ENCODE measurements at regions not wholly inside any gene's neighbourhood (a gene's known extent, or its start where the extent isn't known, plus 50 kb on each side); places are given as distances from the start of the nearest gene placed in this dataset.

DNA sequence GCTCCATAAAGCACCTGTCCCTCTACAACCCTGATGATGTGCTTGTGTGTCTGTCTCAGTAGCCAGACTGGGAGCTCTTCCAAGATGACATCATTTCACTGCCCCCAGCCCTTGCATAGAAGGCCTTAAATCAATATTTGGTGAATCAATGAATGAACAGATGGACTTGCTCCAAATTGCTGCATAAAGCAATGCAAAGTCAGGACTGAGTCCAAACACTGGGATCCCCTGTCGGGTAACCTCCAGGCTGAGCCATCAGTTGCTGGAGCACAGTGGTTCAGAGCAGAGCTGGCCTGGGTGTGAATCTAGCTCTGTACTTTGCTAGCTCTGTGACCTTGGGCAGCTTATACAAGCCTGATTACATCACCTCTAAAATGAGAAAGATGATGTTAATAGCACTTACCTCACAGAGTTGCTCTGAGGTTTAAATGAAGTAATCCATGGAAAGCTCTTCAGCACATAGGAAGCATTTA is 120.3 kb upstream of the VASH1 start:
- Histone ChIP-seq H3K9ac (ENCODE audit: low read depth in 1 of 2, low read length in 2 of 2) (no peak overlapping the region), H3K4me3 (ENCODE audit: low read length in 2 of 2) (no peak overlapping the region), H3K9me3 (ENCODE audit: control insufficient read depth in 2 of 2, low read length in 2 of 2) (no peaks in the 10 kb centered on the region), H3K27ac (ENCODE audit: low read depth in 2 of 2, low read length in 2 of 2) (no peak overlapping the region), H3K4me1 (ENCODE audit: control insufficient read depth in 2 of 2, insufficient read depth in 2 of 2, low read length in 2 of 2) (no peaks in the 10 kb centered on the region), H3K27me3 (ENCODE audit: control insufficient read depth in 2 of 2, insufficient read depth in 2 of 2, low read length in 2 of 2) (peaks cover 0 to 2% of the 10 kb centered on the region in 2 donors), H3K36me3 (ENCODE audit: control insufficient read depth in 2 of 2, insufficient read depth in 2 of 2, low read length in 2 of 2) (no peaks in the 10 kb centered on the region)

DNA sequence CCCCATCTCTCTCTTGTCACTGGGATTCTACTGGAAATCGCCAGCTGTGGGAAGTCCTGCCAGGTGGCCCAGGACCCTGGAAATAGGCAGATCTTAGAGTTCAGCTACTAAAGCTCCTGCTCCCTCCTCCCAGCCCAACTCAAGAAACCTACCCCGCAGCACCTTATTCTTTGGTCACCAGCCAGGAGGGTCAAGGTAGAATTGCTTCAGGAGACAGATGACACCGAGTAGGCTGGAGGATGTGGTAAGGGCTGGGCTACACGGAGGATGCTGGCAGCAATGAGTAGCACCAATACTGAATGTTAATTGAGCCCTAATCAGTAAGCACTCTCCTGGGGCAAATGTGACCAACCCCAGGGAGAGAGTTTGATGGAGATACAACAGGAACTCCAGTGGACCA is 119.7 kb upstream of the VASH1 start:
- no peak overlapping the region for H3K9ac ChIP-seq (ENCODE audit: low read depth in 1 of 2, low read length in 2 of 2)
- no peaks in the 10 kb centered on the region for H3K9me3 ChIP-seq (ENCODE audit: control insufficient read depth in 2 of 2, low read length in 2 of 2)
- peaks cover 0 to 2% of the 10 kb centered on the region in 2 donors for H3K27me3 ChIP-seq (ENCODE audit: control insufficient read depth in 2 of 2, insufficient read depth in 2 of 2, low read length in 2 of 2)
- H3K4me1 ChIP-seq (ENCODE audit: control insufficient read depth in 2 of 2, insufficient read depth in 2 of 2, low read length in 2 of 2) = no peaks in the 10 kb centered on the region
- no peaks in the 10 kb centered on the region for H3K36me3 ChIP-seq (ENCODE audit: control insufficient read depth in 2 of 2, insufficient read depth in 2 of 2, low read length in 2 of 2)
- no peak overlapping the region for H3K27ac ChIP-seq (ENCODE audit: low read depth in 2 of 2, low read length in 2 of 2)
- H3K4me3 ChIP-seq (ENCODE audit: low read length in 2 of 2) = no peak overlapping the region

DNA sequence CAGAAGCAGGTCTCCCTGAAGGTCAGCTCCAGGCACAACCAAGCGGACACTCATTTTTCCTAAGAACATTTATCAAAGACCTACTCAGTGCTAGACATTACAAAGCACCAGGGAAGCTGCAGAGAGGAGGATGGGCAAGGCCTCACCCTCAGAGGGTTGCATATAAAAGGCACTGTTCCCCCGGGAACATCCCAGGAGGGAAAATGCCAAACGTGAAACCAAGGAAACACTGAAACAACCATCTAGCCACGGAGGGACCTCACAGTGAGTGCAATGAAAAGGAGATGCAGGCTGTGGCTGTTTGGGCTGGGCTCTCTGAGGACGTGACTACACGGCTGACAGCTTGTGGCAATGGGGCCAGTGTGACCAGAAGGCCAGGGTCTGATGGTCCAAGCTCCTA is 117.4 kb upstream of the VASH1 start:
- no peak overlapping the region for H3K27ac ChIP-seq (ENCODE audit: low read depth in 2 of 2, low read length in 2 of 2)
- peaks cover 0 to 2% of the 10 kb centered on the region in 2 donors for H3K27me3 ChIP-seq (ENCODE audit: control insufficient read depth in 2 of 2, insufficient read depth in 2 of 2, low read length in 2 of 2)
- no peak overlapping the region for H3K9ac ChIP-seq (ENCODE audit: low read depth in 1 of 2, low read length in 2 of 2)
- H3K9me3 ChIP-seq (ENCODE audit: control insufficient read depth in 2 of 2, low read length in 2 of 2) = no peaks in the 10 kb centered on the region
- no peaks in the 10 kb centered on the region for H3K36me3 ChIP-seq (ENCODE audit: control insufficient read depth in 2 of 2, insufficient read depth in 2 of 2, low read length in 2 of 2)
- no peaks in the 10 kb centered on the region for H3K4me1 ChIP-seq (ENCODE audit: control insufficient read depth in 2 of 2, insufficient read depth in 2 of 2, low read length in 2 of 2)
- no peak overlapping the region for H3K4me3 ChIP-seq (ENCODE audit: low read length in 2 of 2)

DNA sequence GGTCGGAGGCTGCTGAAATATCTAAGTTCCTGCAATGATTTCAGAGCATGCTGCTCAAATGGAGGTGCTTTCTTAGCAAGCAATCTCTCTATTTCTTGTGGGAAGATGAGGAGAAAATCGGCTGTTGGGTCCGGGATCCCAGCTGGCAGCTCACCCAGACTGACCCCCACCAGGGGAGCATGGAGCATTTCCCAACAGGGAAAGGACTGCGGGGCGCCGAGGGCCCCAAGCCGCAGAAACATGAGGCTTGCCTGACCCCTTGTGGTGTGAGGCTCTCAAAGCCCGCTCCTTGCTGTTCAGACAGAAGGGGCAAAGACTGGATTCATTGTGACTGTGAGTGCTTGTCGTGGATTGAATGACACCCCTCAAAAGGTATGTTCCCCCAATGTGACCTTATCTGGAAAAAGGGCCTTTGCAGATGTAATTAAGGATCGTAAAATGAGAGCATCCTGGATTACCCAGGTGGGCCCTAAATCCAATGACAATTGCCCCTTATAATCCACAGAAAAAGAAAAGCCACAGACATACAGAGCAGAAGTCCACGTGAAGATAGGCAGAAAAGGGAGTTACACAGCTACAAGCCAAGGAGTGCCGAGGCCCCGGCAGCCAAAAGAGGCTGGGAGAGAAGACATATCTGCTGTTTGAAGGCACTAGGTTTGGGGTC is 116.3 kb upstream of the VASH1 start:
- no peak overlapping the region for H3K4me3 ChIP-seq (ENCODE audit: low read length in 2 of 2)
- no peak overlapping the region for H3K9ac ChIP-seq (ENCODE audit: low read depth in 1 of 2, low read length in 2 of 2)
- H3K4me1 ChIP-seq (ENCODE audit: control insufficient read depth in 2 of 2, insufficient read depth in 2 of 2, low read length in 2 of 2) = no peaks in the 10 kb centered on the region
- peaks cover 0 to 2% of the 10 kb centered on the region in 2 donors for H3K27me3 ChIP-seq (ENCODE audit: control insufficient read depth in 2 of 2, insufficient read depth in 2 of 2, low read length in 2 of 2)
- H3K36me3 ChIP-seq (ENCODE audit: control insufficient read depth in 2 of 2, insufficient read depth in 2 of 2, low read length in 2 of 2) = no peaks in the 10 kb centered on the region
- H3K27ac ChIP-seq (ENCODE audit: low read depth in 2 of 2, low read length in 2 of 2) = no peak overlapping the region
- no peaks in the 10 kb centered on the region for H3K9me3 ChIP-seq (ENCODE audit: control insufficient read depth in 2 of 2, low read length in 2 of 2)

DNA sequence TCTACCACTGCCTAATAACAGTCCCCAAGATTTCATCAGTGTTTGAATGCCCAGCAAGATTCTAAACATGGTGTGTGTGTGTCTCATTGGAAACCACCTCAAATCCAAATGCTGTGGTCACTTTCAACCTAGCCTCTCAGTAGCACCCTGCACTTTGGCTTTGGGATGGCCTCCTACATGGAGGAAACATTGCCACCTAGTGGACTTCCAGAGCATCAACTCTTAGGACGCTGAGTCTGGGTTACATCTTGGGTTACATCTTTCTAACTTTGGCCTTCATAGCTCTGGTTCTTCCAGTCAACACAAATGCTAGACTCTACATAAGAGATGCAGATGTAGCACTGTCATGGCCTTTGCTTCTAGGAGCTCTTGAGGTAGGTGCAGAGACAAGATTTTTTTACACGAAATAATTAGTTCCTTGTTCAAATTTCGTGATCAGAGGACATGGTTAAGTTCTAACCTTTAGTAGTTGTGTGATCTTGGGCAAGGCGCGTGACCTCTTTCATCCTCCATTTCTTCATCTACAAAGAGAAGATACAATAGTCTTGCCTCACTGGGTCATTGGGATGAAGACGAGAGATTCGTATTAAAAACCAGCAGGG is 113.5 kb upstream of the VASH1 start:
- Histone ChIP-seq H3K9me3 (ENCODE audit: control insufficient read depth in 2 of 2, low read length in 2 of 2) (no peaks in the 10 kb centered on the region), H3K27me3 (ENCODE audit: control insufficient read depth in 2 of 2, insufficient read depth in 2 of 2, low read length in 2 of 2) (peaks cover 0 to 2% of the 10 kb centered on the region in 2 donors), H3K4me3 (ENCODE audit: low read length in 2 of 2) (no peak overlapping the region), H3K36me3 (ENCODE audit: control insufficient read depth in 2 of 2, insufficient read depth in 2 of 2, low read length in 2 of 2) (no peaks in the 10 kb centered on the region), H3K27ac (ENCODE audit: low read depth in 2 of 2, low read length in 2 of 2) (no peak overlapping the region), H3K4me1 (ENCODE audit: control insufficient read depth in 2 of 2, insufficient read depth in 2 of 2, low read length in 2 of 2) (no peaks in the 10 kb centered on the region), H3K9ac (ENCODE audit: low read depth in 1 of 2, low read length in 2 of 2) (no peak overlapping the region)

DNA sequence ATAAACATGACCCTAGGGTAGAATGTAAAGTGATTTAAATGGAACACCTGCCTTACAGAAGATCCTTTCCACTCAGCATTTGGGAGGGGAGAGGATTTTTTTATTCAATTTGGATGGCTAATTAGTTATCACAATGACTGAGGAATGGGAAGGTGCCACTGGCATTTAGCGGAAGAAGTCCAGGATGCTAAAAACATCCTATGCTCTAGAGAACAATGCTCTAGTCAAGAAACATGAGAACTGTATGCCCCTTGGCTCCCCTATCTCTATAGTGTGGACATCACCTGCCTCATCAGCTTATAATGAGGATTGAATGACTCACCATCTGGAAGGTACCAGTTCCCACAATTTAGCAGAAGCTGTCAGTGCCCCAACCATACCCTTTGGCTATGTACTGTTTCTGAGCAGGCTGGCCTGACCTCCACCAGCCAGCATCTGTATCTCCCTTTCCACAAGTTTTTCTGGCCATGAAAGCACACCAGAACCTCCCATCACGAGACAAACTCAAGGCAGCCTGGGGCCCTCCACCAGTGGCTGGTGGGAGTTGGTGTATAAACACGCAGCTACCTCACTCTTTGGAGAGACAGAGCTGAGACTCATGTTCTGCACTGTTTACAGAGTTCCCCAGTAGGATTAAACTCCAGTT is 109.7 kb upstream of the VASH1 start:
- Histone ChIP-seq H3K27me3 (ENCODE audit: control insufficient read depth in 2 of 2, insufficient read depth in 2 of 2, low read length in 2 of 2) (no peaks in the 10 kb centered on the region), H3K4me3 (ENCODE audit: low read length in 2 of 2) (no peak overlapping the region), H3K4me1 (ENCODE audit: control insufficient read depth in 2 of 2, insufficient read depth in 2 of 2, low read length in 2 of 2) (no peaks in the 10 kb centered on the region), H3K9ac (ENCODE audit: low read depth in 1 of 2, low read length in 2 of 2) (no peak overlapping the region), H3K36me3 (ENCODE audit: control insufficient read depth in 2 of 2, insufficient read depth in 2 of 2, low read length in 2 of 2) (no peaks in the 10 kb centered on the region), H3K9me3 (ENCODE audit: control insufficient read depth in 2 of 2, low read length in 2 of 2) (no peaks in the 10 kb centered on the region), H3K27ac (ENCODE audit: low read depth in 2 of 2, low read length in 2 of 2) (no peak overlapping the region)

DNA sequence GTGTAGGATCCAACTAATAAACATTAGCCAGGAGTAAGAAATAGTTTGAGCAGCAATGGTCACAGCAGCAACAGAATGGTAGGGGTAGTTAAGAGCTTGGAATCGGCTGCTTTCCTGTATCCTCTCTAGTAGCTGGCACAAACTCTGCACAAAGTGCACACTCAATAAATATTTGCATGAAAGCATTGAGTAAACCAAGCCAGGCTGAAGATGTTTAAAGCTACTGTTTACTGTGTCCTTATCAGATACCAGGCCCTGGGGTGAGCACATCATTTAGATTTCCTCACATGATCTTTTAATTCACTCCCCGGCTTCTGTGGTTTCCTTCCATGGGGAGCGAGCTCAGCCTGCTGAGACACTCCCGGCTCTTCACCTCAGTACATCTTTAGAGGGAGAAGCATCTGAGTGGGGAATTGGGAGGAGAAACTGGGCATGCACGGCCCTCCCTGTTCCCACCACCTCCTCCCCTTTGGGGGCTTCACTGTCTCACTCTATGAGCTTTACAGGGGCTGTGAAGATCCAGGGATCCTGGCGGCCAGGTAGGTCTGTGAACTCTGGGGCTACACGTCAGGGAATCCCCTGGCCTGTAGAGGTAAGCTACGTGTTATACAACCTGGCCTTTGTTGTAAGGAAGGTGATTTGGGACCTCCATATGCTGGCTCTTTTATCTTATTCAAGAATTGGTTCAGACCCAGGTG is 107.2 kb upstream of the VASH1 start:
- Histone ChIP-seq H3K4me1 (ENCODE audit: control insufficient read depth in 2 of 2, insufficient read depth in 2 of 2, low read length in 2 of 2) (no peaks in the 10 kb centered on the region), H3K9ac (ENCODE audit: low read depth in 1 of 2, low read length in 2 of 2) (no peak overlapping the region), H3K27ac (ENCODE audit: low read depth in 2 of 2, low read length in 2 of 2) (no peak overlapping the region), H3K9me3 (ENCODE audit: control insufficient read depth in 2 of 2, low read length in 2 of 2) (peaks cover 0 to 3% of the 10 kb centered on the region in 2 donors), H3K4me3 (ENCODE audit: low read length in 2 of 2) (no peak overlapping the region), H3K36me3 (ENCODE audit: control insufficient read depth in 2 of 2, insufficient read depth in 2 of 2, low read length in 2 of 2) (no peaks in the 10 kb centered on the region), H3K27me3 (ENCODE audit: control insufficient read depth in 2 of 2, insufficient read depth in 2 of 2, low read length in 2 of 2) (no peaks in the 10 kb centered on the region)

DNA sequence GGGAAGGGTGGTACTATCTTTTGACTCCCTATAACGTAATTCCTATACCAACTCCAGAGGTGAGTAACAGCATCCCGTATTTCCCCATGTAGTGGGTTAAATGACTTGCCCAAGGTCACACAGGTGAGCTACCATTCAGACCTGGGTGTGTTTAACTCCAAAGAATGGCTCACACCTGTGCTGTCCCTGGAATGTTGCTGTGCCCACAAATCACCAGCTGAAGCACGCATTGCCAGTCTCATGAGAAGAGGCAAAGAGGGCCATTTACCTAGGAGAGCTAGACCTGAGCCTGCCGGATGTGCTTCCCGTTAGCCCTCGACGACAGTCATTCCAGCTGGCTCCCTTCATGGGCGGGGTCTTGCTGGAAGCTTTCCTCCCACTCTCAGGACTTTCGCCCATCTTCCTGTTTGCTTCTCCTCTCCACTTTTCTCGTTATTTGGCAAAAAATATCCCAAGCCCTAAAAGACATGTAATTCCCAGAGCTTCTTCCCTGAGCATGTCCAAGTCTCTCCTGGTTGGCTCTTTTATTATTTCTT is 106.6 kb upstream of the VASH1 start:
- Histone ChIP-seq H3K9me3 (ENCODE audit: control insufficient read depth in 2 of 2, low read length in 2 of 2) (peaks cover 0 to 3% of the 10 kb centered on the region in 2 donors), H3K27me3 (ENCODE audit: control insufficient read depth in 2 of 2, insufficient read depth in 2 of 2, low read length in 2 of 2) (no peaks in the 10 kb centered on the region), H3K4me1 (ENCODE audit: control insufficient read depth in 2 of 2, insufficient read depth in 2 of 2, low read length in 2 of 2) (no peaks in the 10 kb centered on the region), H3K9ac (ENCODE audit: low read depth in 1 of 2, low read length in 2 of 2) (no peak overlapping the region), H3K27ac (ENCODE audit: low read depth in 2 of 2, low read length in 2 of 2) (peak overlapping the region in 1 of 2 donors; percentile 7), H3K36me3 (ENCODE audit: control insufficient read depth in 2 of 2, insufficient read depth in 2 of 2, low read length in 2 of 2) (no peaks in the 10 kb centered on the region), H3K4me3 (ENCODE audit: low read length in 2 of 2) (no peak overlapping the region)

DNA sequence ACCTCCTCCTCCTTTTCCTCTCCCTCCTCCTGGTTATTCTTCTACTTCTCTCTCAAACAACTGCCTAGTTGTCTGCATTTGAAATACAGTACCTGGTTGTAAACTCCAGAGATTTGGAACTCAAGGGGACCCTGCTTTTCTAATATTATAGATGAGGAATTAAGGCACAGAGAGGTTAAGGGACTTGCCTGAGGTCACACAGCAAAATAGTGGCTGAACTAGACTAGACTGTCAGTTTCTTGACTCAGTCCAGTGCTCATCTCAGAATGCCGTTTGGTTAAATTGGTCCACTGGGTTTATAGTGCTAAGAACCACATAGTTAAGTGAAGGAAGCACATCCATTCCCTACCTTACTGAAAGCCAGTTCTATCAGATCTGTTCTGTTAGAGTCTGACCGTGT is 105.9 kb upstream of the VASH1 start:
- H3K27ac ChIP-seq (ENCODE audit: low read depth in 2 of 2, low read length in 2 of 2) = no peak overlapping the region
- H3K27me3 ChIP-seq (ENCODE audit: control insufficient read depth in 2 of 2, insufficient read depth in 2 of 2, low read length in 2 of 2) = no peaks in the 10 kb centered on the region
- no peak overlapping the region for H3K9ac ChIP-seq (ENCODE audit: low read depth in 1 of 2, low read length in 2 of 2)
- H3K9me3 ChIP-seq (ENCODE audit: control insufficient read depth in 2 of 2, low read length in 2 of 2) = peaks cover 0 to 3% of the 10 kb centered on the region in 2 donors
- no peak overlapping the region for H3K4me3 ChIP-seq (ENCODE audit: low read length in 2 of 2)
- no peaks in the 10 kb centered on the region for H3K36me3 ChIP-seq (ENCODE audit: control insufficient read depth in 2 of 2, insufficient read depth in 2 of 2, low read length in 2 of 2)
- H3K4me1 ChIP-seq (ENCODE audit: control insufficient read depth in 2 of 2, insufficient read depth in 2 of 2, low read length in 2 of 2) = no peaks in the 10 kb centered on the region

DNA sequence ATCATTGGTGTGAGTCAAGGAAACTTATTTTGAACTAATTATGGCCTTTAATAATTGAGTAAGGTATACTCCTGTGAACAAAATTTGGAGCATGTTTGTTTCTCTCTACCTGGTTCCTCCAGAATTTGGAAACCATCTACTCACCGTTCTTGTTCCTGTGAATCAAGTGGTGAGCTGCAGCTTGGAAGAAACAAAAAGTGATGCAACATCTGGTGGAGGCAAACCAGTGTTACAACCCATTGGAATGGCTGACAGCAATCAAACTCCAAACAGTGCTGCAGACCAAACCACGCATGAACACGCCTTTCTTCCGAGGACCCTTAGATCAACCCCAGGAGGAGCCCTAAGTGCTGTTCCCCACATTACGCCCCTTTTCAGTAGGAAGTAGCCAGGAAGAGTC is 104.7 kb upstream of the VASH1 start:
- H3K27me3 ChIP-seq (ENCODE audit: control insufficient read depth in 2 of 2, insufficient read depth in 2 of 2, low read length in 2 of 2) = no peaks in the 10 kb centered on the region
- H3K9ac ChIP-seq (ENCODE audit: low read depth in 1 of 2, low read length in 2 of 2) = no peak overlapping the region
- peaks cover 0 to 3% of the 10 kb centered on the region in 2 donors for H3K9me3 ChIP-seq (ENCODE audit: control insufficient read depth in 2 of 2, low read length in 2 of 2)
- H3K36me3 ChIP-seq (ENCODE audit: control insufficient read depth in 2 of 2, insufficient read depth in 2 of 2, low read length in 2 of 2) = no peaks in the 10 kb centered on the region
- H3K27ac ChIP-seq (ENCODE audit: low read depth in 2 of 2, low read length in 2 of 2) = no peak overlapping the region
- H3K4me3 ChIP-seq (ENCODE audit: low read length in 2 of 2) = no peak overlapping the region
- no peaks in the 10 kb centered on the region for H3K4me1 ChIP-seq (ENCODE audit: control insufficient read depth in 2 of 2, insufficient read depth in 2 of 2, low read length in 2 of 2)

Data from mucosa of rectum (tissue), 2 donors.